ENCODE measurements at regions not wholly inside any gene's neighbourhood (a gene's known extent, or its start where the extent isn't known, plus 50 kb on each side); places are given as distances from the start of the nearest gene placed in this dataset.
"Not testable (repeated sequence)": the region's sequence is repeated elsewhere in the genome, so short reads cannot be mapped to it uniquely, and the experiment has no call there.

DNA sequence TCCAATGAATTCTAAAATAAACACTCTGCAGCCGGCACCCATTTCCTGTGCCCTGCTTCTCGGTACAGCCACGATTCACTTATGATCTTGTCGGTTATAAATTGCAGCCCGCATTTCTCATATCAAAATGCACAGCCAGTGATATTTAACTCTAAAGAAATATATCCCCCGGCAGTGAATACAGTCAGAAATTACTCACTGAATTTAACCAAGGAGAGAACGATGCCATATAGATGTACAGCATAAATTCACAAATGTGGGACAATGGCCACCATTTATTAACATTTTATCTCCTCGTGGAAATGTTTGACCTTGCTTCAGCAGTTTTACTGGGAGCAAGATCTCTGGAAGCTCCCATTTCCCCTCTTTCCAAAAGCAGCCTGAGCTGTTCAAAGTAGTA lies 1517.8 kb downstream of the BRD1 start:
- no peak for DNase-seq

GRCh38 chr22:48309115-48309705 lies 1518.5 kb downstream of the BRD1 start:
- DNase-seq: no peak

- DNase-seq: no peak
These were observed 1519.7 kb downstream of the BRD1 start for GRCh38 chr22:48307931-48308330.

DNA sequence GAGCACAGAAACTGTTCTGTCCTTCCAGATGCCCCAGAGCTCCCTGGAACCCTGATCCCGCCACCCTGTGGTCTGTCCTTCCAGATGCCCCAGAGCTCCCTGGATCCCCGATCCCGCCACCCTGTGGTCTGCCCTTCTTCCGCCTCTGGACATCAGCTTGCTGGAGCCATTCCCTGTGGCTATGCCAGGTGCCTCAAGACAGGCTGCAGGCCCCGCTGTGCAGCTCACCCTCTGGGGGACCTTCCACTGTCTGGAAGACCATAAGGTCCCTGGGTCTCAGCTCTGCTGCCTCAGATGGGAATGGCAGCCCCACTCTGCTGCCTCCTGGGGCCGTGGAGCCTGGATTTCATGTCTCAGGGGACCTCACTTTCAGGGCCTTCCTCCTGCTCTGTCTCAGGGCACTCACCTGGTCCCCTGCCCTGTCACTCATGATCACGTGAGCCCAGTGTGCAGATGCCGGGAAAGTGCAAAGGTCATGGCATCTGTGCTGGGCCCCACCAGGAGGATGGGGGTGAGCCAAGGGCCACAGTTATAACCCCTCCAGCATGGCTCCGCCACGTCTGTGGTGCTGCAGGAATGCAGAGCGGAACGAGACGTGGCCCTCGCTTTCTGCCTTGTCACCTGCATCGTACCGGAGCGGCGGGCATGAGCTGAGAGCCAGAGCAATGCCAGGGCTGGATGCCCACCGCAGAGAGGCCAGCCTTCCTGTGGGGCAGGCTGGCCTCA lies 1520.7 kb downstream of the BRD1 start:
- DNase-seq: no peak

DNA sequence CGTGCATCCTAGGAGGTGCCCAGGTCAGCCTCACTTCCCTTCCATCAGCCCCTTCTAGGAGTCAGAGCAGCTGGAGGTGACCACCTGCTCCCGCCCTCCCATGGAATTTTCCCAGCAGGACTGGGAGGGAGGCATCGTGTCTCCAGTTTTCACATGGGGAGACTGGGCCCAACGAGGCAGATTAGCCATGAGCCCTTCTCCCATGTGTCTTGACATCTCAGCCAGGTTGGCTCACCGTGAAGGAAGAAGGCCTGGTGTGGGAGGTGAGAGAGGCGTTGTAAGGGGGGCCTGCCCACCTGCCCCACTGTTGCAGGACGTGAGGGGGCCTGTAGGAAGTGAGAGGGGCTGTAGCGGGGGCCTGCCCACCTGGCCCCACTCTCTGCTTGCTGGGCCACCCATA lies 1521.4 kb downstream of the BRD1 start:
- DNase-seq: no peak

GRCh38 chr22:48305726-48306235 lies 1521.9 kb downstream of the BRD1 start:
- DNase-seq: no peak

DNA sequence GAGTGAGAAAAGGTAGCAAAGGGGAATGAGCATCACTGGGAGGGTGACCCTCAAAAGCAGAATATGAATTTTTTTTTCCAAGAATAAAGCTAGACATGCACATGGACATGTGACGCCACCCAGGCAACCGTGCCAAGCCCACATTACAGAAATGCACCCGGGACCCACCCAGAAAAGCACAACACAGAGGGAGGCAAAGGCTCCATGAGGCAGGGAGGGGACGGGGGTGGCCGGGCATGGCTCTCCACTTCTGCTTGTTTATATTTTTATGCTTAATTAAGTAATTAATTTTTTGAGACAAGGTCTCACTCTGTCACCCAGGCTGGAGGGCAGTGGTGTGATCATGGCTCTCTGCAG lies 1524.3 kb downstream of the BRD1 start:
- no peak for DNase-seq

- no peak for DNase-seq
These were observed 1524.9 kb downstream of the BRD1 start for GRCh38 chr22:48302657-48303368.

DNA sequence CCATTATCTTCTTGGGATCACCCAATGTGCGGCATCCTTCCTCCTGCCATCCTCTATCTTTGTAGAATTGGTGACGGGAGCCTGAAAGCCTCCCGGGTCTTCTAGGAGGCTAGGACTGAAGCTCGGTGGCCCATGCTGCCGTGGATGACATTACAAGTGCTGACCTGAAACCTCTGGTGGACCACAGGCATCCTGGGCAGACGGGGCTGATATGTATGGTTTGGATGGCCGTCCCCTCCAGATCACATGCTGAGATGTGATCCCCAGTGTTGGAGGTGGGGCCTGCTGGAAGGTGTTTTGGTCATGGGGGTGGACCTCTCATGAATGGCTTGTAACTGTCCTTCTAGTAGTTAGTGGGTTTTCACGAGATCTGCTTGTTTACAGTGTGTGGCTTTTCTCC lies 1525.8 kb downstream of the BRD1 start:
- no peak for DNase-seq

- no peak for DNase-seq
These were observed 1526.3 kb downstream of the BRD1 start for GRCh38 chr22:48301421-48301820.

DNA sequence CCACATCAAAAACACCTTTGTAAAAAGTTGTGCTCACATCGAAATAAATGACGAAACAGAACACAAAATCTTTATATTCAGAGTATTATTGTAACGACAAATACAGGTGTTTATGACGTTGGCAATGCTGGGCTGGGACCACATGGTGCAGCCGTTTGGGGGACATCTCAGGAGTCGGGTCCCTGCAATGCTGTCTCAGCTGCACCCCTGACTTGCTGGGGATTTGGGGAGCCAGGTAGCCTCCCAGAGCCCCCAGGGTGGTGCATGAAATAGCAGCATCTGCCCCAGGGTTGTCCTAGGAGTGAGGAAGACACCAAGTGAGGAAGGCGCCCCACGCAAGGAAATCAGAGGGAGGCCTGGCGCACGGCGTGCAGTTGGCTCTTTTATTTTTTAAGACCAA lies 1526.8 kb downstream of the BRD1 start:
- no peak for DNase-seq

DNA sequence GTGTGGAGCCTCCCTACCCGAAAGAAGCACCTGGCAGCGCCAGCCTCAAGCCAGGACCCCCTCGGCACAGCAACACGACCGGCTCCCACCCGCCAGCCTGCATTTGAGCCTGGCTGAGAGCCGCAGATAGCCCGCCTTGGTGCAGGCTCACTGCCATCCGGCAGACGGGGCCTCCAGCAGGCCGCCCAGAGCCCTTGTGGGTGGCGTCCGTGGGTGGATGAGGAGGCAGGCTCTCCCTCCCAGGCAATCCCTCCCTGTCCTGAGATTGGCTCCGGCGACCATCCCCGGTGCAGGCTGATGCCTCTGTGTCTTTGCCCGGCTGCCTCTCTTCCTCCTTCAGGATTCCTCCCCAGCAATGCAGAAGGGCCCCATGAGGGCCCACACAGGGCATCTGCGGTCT lies 1527.9 kb downstream of the BRD1 start:
- DNase-seq: no peak

- no peak for DNase-seq
These were observed 1528.5 kb downstream of the BRD1 start for GRCh38 chr22:48299124-48299523.

DNA sequence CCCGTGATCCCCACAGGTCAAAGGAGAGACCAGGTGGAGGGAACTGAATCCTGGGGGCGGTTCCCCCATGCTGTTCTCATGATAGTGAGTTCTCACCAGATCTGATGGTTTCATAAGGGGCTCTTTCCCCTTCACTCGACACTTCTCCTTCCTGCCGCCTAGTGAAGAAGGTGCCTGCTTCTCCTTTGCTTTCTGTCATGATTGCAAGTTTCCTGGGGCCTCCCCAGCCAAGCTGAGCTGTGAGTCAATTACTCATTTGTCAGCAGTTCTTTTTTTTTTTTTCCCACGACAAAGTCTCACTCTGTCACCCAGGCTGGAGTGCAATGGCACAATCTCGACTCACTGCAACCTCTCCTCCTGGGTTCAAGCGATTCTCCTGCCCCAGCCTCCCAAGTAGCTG lies 1530.4 kb downstream of the BRD1 start:
- peak; percentile 2 for DNase-seq

- not testable (repeated sequence) for DNase-seq
These were observed 1527.5 kb downstream of the TBC1D22A start for GRCh38 chr22:48289954-48290353.

GRCh38 chr22:48288376-48288940 lies 1526.0 kb downstream of the TBC1D22A start:
- no peak for DNase-seq

- DNase-seq: no peak
These were observed 1524.6 kb downstream of the TBC1D22A start for GRCh38 chr22:48287031-48287430.

DNA sequence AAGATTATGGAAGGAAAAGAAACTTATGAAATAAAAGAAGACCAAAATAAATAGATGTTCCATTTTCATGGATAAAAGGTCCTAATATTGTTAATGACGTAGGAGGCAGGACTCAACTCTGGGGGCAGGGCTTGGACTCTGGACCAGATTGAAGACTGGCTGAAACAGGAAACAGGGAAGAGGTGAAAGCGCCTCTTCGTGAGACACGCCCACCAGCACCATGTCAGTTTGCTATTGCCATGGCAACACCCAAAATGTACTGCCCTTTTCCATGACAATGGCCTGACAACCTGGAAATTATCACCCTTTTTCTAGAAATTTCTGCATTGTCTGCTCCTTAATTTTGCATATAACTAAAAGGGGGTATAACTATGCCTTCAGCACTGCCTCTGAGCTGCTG lies 1522.2 kb downstream of the TBC1D22A start:
- no peak for DNase-seq

GRCh38 chr22:48282804-48283203 lies 1520.4 kb downstream of the TBC1D22A start:
- no peak for DNase-seq

GRCh38 chr22:48279461-48279756 lies 1517.0 kb downstream of the TBC1D22A start:
- DNase-seq: no peak

GRCh38 chr22:48278620-48279460 lies 1516.4 kb downstream of the TBC1D22A start:
- DNase-seq: no peak

GRCh38 chr22:48277868-48278581 lies 1515.6 kb downstream of the TBC1D22A start:
- no peak for DNase-seq

Measured in hematopoietic multipotent progenitor cell treated with erythropoietin and hydrocortisone succinate and interleukin-3 and kit ligand, for 4 days (in vitro differentiated cells).